H1 (cell line): ENCODE measurements at regions not wholly inside any gene's neighbourhood (a gene's known extent, or its start where the extent isn't known, plus 50 kb on each side); places are given as distances from the start of the nearest gene placed in this dataset.
A peak's percentile ranks its signal among the peaks of the same experiment; 100 is the strongest.

Experiments used
- RAD21 ChIP-seq, 2 experiments: IDR thresholded peaks in 1 of 2; conservative IDR thresholded peaks in 1 of 2; 2 replicates each; pipeline ENCODE4 v1.6.1; 2011; ENCODE audit warnings: low read depth in 2 of 2, low read length in 2 of 2, improper control_type of control experiment in 1 of 2, inconsistent platforms in 1 of 2, mild to moderate bottlenecking in 1 of 2, moderate library complexity in 1 of 2

DNA sequence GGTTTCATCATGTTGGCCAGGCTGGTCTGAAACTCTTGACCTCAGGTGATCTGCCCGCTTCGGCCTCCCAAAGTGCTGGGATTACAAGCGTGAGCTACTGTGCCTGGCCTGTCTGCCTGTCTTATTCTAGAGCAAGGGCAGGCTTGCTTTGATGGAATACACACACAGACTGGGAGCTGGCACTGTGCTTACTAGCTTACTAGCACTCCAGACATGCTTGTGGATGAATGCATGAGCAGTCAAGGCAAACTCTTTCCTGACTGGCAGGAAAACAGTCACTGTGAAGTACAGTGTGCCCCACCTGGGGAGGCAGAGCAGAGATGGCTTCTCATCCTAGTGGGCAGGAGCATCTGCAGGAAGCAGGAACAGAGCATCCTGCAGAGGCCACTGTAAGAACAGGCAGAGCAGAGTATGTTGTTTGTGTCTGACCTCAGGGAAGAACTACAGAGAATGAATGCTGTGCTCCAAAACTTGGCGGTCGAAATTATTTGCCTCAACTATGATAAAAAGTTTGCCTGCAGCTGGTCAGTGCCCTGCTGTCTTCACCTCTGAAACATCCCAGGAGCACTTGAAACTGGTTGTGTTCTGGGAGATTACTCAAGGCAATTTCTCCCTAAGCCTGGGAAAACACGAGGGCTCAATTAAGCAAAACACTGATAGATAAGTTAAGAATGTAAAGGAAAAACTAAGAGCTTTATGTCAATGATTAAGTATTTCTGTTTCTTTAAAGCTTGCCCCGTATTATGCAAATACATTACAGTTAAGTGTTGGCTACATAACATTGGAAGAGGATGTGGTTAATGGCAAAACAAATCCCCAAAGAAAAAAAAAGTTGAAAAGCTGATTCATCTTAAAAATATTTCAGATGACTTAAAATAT is 102.4 kb downstream of the VAPA start (continued):
- peak; percentile 52 to 64 for TF ChIP-seq RAD21 (IDR thresholded peaks at IDR 0.05 in 1 of 2, conservative IDR thresholded peaks at IDR 0.05 in 1 of 2; ENCODE audit: low read depth in 2 of 2, low read length in 2 of 2)
